ENCODE measurements at regions not wholly inside any gene's neighbourhood (a gene's known extent, or its start where the extent isn't known, plus 50 kb on each side); places are given as distances from the start of the nearest gene placed in this dataset.
"Not testable (repeated sequence)": the region's sequence is repeated elsewhere in the genome, so short reads cannot be mapped to it uniquely, and the experiment has no call there.

DNA sequence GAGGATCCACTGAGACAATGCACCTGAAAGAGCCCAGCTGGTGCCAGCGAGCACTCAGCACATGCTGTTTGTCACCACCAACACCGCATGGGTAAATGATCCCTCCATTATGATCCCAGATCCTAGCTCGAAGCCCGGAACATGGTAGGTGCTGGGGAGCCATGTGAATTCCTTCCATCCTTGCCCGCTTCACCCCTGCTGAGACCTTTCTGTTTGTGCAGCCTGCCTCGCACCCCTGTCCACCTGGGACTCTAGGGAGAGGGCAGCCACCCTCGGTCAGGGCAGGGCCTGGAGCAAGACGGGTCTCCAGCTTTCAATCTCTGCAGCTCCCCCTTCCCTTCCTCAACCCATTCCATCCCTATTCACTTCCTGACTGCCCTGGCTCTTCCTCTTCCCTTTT is 116.2 kb upstream of the ALX4 start:
- Mint-ChIP-seq H3K27ac (peak overlapping the region; percentile 2 to 74 (median 20)), H3K36me3 (ENCODE audit: low read depth) (no peaks in the 10 kb centered on the region), H3K27me3 (ENCODE audit: low read depth) (peaks cover 42% of the 10 kb centered on the region), H3K4me3 (no peak overlapping the region), H3K9me3 (no peaks in the 10 kb centered on the region), H3K4me1 (peaks cover 9% of the 10 kb centered on the region)
- TF ChIP-seq, protein P1, sequence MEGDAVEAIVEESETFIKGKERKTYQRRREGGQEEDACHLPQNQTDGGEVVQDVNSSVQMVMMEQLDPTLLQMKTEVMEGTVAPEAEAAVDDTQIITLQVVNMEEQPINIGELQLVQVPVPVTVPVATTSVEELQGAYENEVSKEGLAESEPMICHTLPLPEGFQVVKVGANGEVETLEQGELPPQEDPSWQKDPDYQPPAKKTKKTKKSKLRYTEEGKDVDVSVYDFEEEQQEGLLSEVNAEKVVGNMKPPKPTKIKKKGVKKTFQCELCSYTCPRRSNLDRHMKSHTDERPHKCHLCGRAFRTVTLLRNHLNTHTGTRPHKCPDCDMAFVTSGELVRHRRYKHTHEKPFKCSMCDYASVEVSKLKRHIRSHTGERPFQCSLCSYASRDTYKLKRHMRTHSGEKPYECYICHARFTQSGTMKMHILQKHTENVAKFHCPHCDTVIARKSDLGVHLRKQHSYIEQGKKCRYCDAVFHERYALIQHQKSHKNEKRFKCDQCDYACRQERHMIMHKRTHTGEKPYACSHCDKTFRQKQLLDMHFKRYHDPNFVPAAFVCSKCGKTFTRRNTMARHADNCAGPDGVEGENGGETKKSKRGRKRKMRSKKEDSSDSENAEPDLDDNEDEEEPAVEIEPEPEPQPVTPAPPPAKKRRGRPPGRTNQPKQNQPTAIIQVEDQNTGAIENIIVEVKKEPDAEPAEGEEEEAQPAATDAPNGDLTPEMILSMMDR (IDR thresholded peaks at IDR 0.05; ENCODE audit: unreplicated experiment in 3 of 3) = no peak

GRCh38 chr11:44426958-44427357 is 117.0 kb upstream of the ALX4 start:
- Mint-ChIP-seq H3K4me3 (no peak overlapping the region), H3K4me1 (peaks cover under 1% of the 10 kb centered on the region), H3K9me3 (no peaks in the 10 kb centered on the region), H3K27me3 (ENCODE audit: low read depth) (peaks cover 35% of the 10 kb centered on the region), H3K27ac (peak overlapping the region in 2 of 3 experiments; percentile 20 to 74), H3K36me3 (ENCODE audit: low read depth) (no peaks in the 10 kb centered on the region)
- TF ChIP-seq, protein P1 (IDR thresholded peaks at IDR 0.05; ENCODE audit: unreplicated experiment in 3 of 3) = no peak

DNA sequence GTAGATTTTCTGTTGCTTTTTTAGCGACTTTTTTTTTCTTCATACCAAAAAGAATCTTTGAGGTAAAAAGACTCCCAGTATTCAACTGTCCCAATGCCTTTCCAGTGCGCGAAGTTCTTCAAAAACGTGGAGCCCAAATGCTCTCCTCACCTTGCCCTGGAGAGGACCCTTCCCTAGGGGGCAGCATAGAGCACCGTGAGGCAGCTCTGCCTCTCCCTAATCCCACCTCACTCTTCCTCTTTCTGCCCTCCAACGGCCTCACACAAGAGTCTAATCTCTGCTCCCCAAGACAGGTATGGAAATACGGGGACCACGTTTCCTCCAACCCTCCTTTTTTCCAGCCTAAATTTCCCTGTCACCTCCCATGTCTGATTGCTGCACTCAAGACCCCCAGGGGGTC is 117.5 kb upstream of the ALX4 start:
- peaks cover 34% of the 10 kb centered on the region for H3K27me3 Mint-ChIP-seq (ENCODE audit: low read depth)
- H3K4me1 Mint-ChIP-seq = no peaks in the 10 kb centered on the region
- H3K27ac Mint-ChIP-seq = no peak overlapping the region
- no peak overlapping the region for H3K4me3 Mint-ChIP-seq
- H3K9me3 Mint-ChIP-seq = no peaks in the 10 kb centered on the region
- no peaks in the 10 kb centered on the region for H3K36me3 Mint-ChIP-seq (ENCODE audit: low read depth)
- TF ChIP-seq, protein P1 (IDR thresholded peaks at IDR 0.05; ENCODE audit: unreplicated experiment in 3 of 3) = peak in 1 of 3 experiments; percentile 10

- Mint-ChIP-seq H3K27me3 (ENCODE audit: low read depth) (peaks cover 35% of the 10 kb centered on the region), H3K4me3 (no peak overlapping the region), H3K9me3 (no peaks in the 10 kb centered on the region), H3K4me1 (no peaks in the 10 kb centered on the region), H3K27ac (no peak overlapping the region), H3K36me3 (ENCODE audit: low read depth) (no peaks in the 10 kb centered on the region)
- TF ChIP-seq, protein P1 (IDR thresholded peaks at IDR 0.05; ENCODE audit: unreplicated experiment in 3 of 3) = no peak
These were observed 120.2 kb upstream of the ALX4 start for GRCh38 chr11:44430140-44430539.

GRCh38 chr11:44434191-44434590 is 124.3 kb upstream of the ALX4 start:
- Mint-ChIP-seq H3K4me1 (no peaks in the 10 kb centered on the region), H3K27ac (no peak overlapping the region), H3K9me3 (peaks cover under 1% of the 10 kb centered on the region), H3K36me3 (ENCODE audit: low read depth) (no peaks in the 10 kb centered on the region), H3K4me3 (no peak overlapping the region), H3K27me3 (ENCODE audit: low read depth) (peaks cover 34% of the 10 kb centered on the region)
- TF ChIP-seq, protein P1 (IDR thresholded peaks at IDR 0.05; ENCODE audit: unreplicated experiment in 3 of 3) = no peak

DNA sequence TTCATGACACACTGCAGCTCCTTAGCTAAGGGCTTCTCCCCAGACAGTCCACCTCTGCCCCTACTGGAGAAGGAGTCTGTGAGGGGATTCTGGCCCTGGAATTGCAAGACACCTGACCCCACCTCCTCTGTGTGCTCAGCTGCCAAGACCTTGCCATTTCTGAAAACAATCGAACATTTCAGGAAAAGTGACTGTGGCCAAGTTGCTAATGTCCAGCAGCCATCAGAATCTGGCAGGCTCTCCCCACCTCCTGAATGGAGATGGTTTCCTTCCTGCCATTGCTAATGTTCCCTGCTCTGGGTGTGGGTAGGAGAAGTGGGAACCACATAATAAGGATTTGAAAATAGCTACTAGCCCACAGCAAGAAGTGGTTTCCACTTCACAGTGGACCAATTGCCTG is 127.2 kb upstream of the ALX4 start:
- Mint-ChIP-seq H3K27ac (no peak overlapping the region), H3K36me3 (ENCODE audit: low read depth) (no peaks in the 10 kb centered on the region), H3K27me3 (ENCODE audit: low read depth) (peaks cover 35% of the 10 kb centered on the region), H3K4me3 (no peak overlapping the region), H3K4me1 (no peaks in the 10 kb centered on the region), H3K9me3 (peaks cover 20% of the 10 kb centered on the region)
- TF ChIP-seq, protein P1 (IDR thresholded peaks at IDR 0.05; ENCODE audit: unreplicated experiment in 3 of 3) = no peak

DNA sequence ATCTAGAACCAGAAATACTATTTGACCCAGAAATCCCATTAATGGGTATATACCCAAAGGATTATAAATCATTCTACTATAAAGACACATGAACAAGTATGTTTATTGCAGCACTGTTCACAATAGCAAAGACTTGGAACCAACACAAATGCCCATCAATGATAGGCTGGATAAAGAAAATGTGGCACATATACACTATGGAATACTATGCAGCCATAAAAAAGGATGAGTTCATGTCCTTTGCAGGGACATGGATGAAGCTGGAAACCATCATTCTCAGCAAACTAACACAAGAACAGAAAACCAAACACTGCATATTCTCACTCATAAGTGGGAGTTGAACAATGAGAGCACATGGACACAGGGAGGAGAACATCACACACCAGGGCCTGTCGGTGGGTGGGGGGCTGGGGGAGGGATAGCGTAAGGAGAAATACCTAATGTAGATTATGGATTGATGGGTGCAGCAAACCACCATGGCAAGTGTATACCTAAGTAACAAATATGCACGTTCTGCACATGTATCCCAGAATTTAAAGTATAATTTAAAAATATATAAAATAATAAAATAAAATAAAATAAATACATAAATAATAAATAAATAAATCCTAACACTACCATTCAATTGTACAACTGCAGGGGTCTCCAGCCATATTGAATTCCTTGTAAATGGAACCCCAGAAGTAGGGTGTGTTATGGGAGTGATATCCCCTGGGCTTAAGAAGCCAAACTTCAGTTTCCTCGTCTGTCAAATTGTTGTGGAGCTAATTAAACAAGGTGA is 122.4 kb upstream of the CD82 start:
- not testable (repeated sequence) for H3K27ac Mint-ChIP-seq; H3K36me3 Mint-ChIP-seq (ENCODE audit: low read depth); H3K4me1 Mint-ChIP-seq; H3K4me3 Mint-ChIP-seq
- Mint-ChIP-seq H3K27me3 (ENCODE audit: low read depth) (peaks cover 19% of the 10 kb centered on the region), H3K9me3 (peaks cover 28% of the 10 kb centered on the region)

Measured in nephron (organoid).